ENCODE measurements at regions not wholly inside any gene's neighbourhood (a gene's known extent, or its start where the extent isn't known, plus 50 kb on each side); places are given as distances from the start of the nearest gene placed in this dataset.

- TF ChIP-seq YY1 (IDR thresholded peaks at IDR 0.05; ENCODE audit: low read depth), result no peak
- TF ChIP-seq REST (IDR thresholded peaks at IDR 0.05; ENCODE audit: low read depth), result no peak
- TF ChIP-seq EP300 (IDR thresholded peaks at IDR 0.05; ENCODE audit: borderline replicate concordance), result no peak
- no peak for TF ChIP-seq NFIC (IDR thresholded peaks at IDR 0.05)
- TF ChIP-seq ZBTB7A (IDR thresholded peaks at IDR 0.05; ENCODE audit: low read depth), result no peak
- no peak for TF ChIP-seq TAF1 (IDR thresholded peaks at IDR 0.05; ENCODE audit: low read depth)
- TF ChIP-seq EGR1 (IDR thresholded peaks at IDR 0.05), result no peak
- TF ChIP-seq MAX (IDR thresholded peaks at IDR 0.05), result no peak
- no peak for TF ChIP-seq RAD21 (IDR thresholded peaks at IDR 0.05; ENCODE audit: low read depth)
These were observed 62.2 kb upstream of the ZNF280D start for GRCh38 chr15:56795502-56795901.
